Osteoblast (primary cell): ENCODE measurements at regions not wholly inside any gene's neighbourhood (a gene's known extent, or its start where the extent isn't known, plus 50 kb on each side); places are given as distances from the start of the nearest gene placed in this dataset.

Source experiments
- DNase-seq: peaks from one replicate; pipeline ENCODE4 v3.0.0; 2011; ENCODE audit warnings: low spot score, mixed read lengths; ENCODE audit not compliant: insufficient read length; ENCODE audit errors: missing footprints
- H2AFZ ChIP-seq: 2 replicates; pipeline ENCODE4 v1.6.0; 2011; ENCODE audit warnings: mild to moderate bottlenecking, low read length
- H3K27ac ChIP-seq: 2 replicates; pipeline ENCODE4 v1.5.1; 2011; ENCODE audit warnings: mild to moderate bottlenecking, low read depth, low read length, moderate library complexity
- H3K27me3 ChIP-seq: 2 replicates; pipeline ENCODE4 v1.6.0; 2012; ENCODE audit warnings: mild to moderate bottlenecking, control low read depth, inconsistent platforms, low read length, moderate library complexity; ENCODE audit not compliant: insufficient read depth
- H3K36me3 ChIP-seq: 2 replicates; pipeline ENCODE4 v1.5.1; 2011; ENCODE audit warnings: mild to moderate bottlenecking, low read length, control low read depth, moderate library complexity; ENCODE audit not compliant: insufficient read depth
- H3K4me1 ChIP-seq: 2 replicates; pipeline ENCODE4 v1.5.1; 2011; ENCODE audit warnings: mild to moderate bottlenecking, low read length, control low read depth, moderate library complexity; ENCODE audit not compliant: insufficient read depth
- H3K4me2 ChIP-seq: 2 replicates; pipeline ENCODE4 v1.6.0; 2011; ENCODE audit warnings: mild to moderate bottlenecking, low read length; ENCODE audit not compliant: insufficient read depth
- H3K4me3 ChIP-seq: fragments of 200-600 bp; sonication (generic); 3 replicates; pipeline ENCODE4 v1.5.1; 2012; ENCODE audit warnings: mild to moderate bottlenecking, low read length, inconsistent platforms; ENCODE audit not compliant: insufficient read depth
- H3K79me2 ChIP-seq: 2 replicates; pipeline ENCODE4 v1.6.0; 2012; ENCODE audit warnings: mild to moderate bottlenecking, low read length, control low read depth, inconsistent platforms; ENCODE audit not compliant: insufficient read depth
- H3K9me3 ChIP-seq: 2 replicates; pipeline ENCODE4 v1.5.1; 2011; ENCODE audit warnings: low read depth, low read length, control low read depth
- H4K20me1 ChIP-seq: 2 replicates; pipeline ENCODE4 v1.6.0; 2012; ENCODE audit warnings: mild to moderate bottlenecking, low read length, control low read depth; ENCODE audit not compliant: insufficient read depth
- TF ChIP-seq, protein P1 (sequence below): IDR thresholded peaks from 2 replicates; pipeline ENCODE4 v1.5.1; 2011; ENCODE audit warnings: mild to moderate bottlenecking, low read depth, low read length, moderate library complexity; ENCODE audit errors: extremely low read depth

DNA sequence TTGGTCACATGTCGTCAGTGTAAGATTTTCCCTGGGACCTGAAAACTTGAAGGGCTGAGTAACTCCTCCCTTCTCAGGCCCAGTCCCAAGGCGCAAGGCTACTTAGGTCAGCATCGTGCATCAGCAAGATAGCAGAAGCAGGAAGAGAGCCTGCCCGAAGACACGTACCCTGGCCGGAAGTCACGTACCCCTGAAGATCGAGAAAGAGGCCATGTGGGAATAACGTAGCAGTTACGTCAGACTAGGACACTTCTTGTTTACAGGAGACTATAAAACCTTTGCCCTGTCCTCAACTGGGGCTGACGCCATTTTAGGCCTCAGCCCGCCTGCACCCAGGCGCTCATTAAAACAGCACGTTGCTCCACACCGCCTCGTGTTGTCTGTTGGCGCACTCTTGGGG lies 114.3 kb upstream of the GALNT17 start:
- H2AFZ ChIP-seq = no peak overlapping the region
- H3K4me2 ChIP-seq = no peak overlapping the region
- H4K20me1 ChIP-seq = no peaks in the 10 kb centered on the region
- DNase-seq = no peak
- H3K27me3 ChIP-seq = no peaks in the 10 kb centered on the region
- no peaks in the 10 kb centered on the region for H3K36me3 ChIP-seq
- no peak overlapping the region for H3K4me3 ChIP-seq
- TF ChIP-seq, protein P1, sequence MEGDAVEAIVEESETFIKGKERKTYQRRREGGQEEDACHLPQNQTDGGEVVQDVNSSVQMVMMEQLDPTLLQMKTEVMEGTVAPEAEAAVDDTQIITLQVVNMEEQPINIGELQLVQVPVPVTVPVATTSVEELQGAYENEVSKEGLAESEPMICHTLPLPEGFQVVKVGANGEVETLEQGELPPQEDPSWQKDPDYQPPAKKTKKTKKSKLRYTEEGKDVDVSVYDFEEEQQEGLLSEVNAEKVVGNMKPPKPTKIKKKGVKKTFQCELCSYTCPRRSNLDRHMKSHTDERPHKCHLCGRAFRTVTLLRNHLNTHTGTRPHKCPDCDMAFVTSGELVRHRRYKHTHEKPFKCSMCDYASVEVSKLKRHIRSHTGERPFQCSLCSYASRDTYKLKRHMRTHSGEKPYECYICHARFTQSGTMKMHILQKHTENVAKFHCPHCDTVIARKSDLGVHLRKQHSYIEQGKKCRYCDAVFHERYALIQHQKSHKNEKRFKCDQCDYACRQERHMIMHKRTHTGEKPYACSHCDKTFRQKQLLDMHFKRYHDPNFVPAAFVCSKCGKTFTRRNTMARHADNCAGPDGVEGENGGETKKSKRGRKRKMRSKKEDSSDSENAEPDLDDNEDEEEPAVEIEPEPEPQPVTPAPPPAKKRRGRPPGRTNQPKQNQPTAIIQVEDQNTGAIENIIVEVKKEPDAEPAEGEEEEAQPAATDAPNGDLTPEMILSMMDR = no peak
- no peaks in the 10 kb centered on the region for H3K79me2 ChIP-seq
- no peak overlapping the region for H3K27ac ChIP-seq
- no peaks in the 10 kb centered on the region for H3K9me3 ChIP-seq
- H3K4me1 ChIP-seq = no peaks in the 10 kb centered on the region

DNA sequence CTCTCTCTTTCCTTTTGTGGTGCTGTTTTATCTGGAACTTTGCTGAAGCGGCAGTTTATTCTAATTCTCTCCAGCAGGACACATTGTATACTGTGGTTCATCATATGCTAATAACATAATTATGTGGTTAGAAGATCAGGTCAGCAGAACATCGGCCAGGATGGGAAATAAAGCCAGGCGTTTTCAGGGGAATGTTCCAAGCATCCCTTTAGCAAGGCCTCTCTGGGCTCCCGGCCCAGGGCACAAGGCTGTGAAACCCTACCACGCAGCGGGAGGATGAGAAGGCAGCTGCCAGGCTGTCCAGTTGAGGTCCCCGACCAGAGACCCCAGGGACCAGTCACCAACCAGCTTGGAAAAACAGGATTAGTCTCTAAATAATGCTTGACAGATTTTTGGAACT lies 112.2 kb upstream of the GALNT17 start:
- no peaks in the 10 kb centered on the region for H3K9me3 ChIP-seq
- TF ChIP-seq, protein P1 = no peak
- no peaks in the 10 kb centered on the region for H3K36me3 ChIP-seq
- H3K4me2 ChIP-seq = no peak overlapping the region
- no peak overlapping the region for H3K4me3 ChIP-seq
- H4K20me1 ChIP-seq = no peaks in the 10 kb centered on the region
- no peaks in the 10 kb centered on the region for H3K4me1 ChIP-seq
- no peaks in the 10 kb centered on the region for H3K27me3 ChIP-seq
- no peaks in the 10 kb centered on the region for H3K79me2 ChIP-seq
- no peak for DNase-seq
- H2AFZ ChIP-seq = no peak overlapping the region
- H3K27ac ChIP-seq = no peak overlapping the region

DNA sequence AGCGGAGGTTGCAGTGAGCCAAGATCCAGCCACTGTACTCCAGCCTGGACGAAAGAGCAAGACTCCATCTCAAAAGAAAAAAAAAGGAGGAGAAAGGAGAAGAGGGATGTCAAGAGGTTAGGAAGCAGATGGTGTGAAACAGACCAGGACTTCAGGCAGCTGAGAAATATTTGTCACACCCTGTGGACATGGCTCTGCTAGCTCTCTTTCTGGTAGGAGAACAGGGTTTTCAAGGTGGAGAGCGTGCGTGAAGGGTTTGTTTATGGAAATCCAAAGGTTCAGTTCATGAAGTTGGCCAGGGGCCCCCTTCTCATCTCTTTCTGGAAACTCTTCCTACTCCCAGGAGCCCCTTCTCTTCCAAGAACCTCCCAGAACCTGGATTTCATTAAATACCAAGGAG lies 110.8 kb upstream of the GALNT17 start:
- no peaks in the 10 kb centered on the region for H3K79me2 ChIP-seq
- no peak for DNase-seq
- no peaks in the 10 kb centered on the region for H3K36me3 ChIP-seq
- no peaks in the 10 kb centered on the region for H4K20me1 ChIP-seq
- TF ChIP-seq, protein P1 = no peak
- no peak overlapping the region for H2AFZ ChIP-seq
- no peak overlapping the region for H3K4me2 ChIP-seq
- H3K27ac ChIP-seq = no peak overlapping the region
- H3K4me1 ChIP-seq = no peaks in the 10 kb centered on the region
- no peak overlapping the region for H3K4me3 ChIP-seq
- no peaks in the 10 kb centered on the region for H3K27me3 ChIP-seq
- H3K9me3 ChIP-seq = peaks cover 2% of the 10 kb centered on the region

DNA sequence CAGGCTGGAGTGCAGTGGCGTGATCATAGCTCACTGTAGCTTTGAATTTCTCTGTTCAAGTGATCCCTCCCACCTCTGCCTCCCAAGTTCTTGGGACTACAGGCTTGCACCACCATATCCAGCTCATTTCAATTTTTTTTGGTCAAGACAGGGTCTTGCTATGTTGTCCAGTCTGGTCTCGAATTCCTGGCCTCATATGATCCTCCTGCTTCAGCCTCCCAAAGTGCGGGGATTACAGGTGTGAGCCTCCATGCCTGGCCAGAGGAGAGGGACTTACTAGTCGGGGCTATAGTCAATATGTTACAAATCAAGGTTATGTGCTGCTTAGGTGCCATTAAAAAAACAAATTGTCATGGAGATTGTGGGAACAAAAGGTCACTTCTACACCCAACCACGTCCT lies 105.3 kb upstream of the GALNT17 start:
- no peak for DNase-seq
- no peaks in the 10 kb centered on the region for H3K36me3 ChIP-seq
- H4K20me1 ChIP-seq = no peaks in the 10 kb centered on the region
- TF ChIP-seq, protein P1 = no peak
- no peaks in the 10 kb centered on the region for H3K79me2 ChIP-seq
- no peak overlapping the region for H3K4me3 ChIP-seq
- no peak overlapping the region for H3K4me2 ChIP-seq
- H3K9me3 ChIP-seq = peaks cover 2% of the 10 kb centered on the region
- H3K4me1 ChIP-seq = no peaks in the 10 kb centered on the region
- H3K27ac ChIP-seq = no peak overlapping the region
- H2AFZ ChIP-seq = no peak overlapping the region
- no peaks in the 10 kb centered on the region for H3K27me3 ChIP-seq
